HG03064 (cell line): ENCODE measurements at regions not wholly inside any gene's neighbourhood (a gene's known extent, or its start where the extent isn't known, plus 50 kb on each side); places are given as distances from the start of the nearest gene placed in this dataset.
"Not testable (repeated sequence)": the region's sequence is repeated elsewhere in the genome, so short reads cannot be mapped to it uniquely, and the experiment has no call there.

ENCODE experiments used
- ATAC-seq: cut with Tn5 transposase; IDR thresholded peaks from one replicate; pipeline ENCODE4 v1.9.1; 2021; ENCODE audit warnings: low read depth; ENCODE audit not compliant: unreplicated experiment

GRCh38 chr2:45123065-45123464, 113.8 kb upstream of the SIX2 start:
- no peak for ATAC-seq

GRCh38 chr2:45121236-45121927, 112.1 kb upstream of the SIX2 start:
- ATAC-seq = no peak

DNA sequence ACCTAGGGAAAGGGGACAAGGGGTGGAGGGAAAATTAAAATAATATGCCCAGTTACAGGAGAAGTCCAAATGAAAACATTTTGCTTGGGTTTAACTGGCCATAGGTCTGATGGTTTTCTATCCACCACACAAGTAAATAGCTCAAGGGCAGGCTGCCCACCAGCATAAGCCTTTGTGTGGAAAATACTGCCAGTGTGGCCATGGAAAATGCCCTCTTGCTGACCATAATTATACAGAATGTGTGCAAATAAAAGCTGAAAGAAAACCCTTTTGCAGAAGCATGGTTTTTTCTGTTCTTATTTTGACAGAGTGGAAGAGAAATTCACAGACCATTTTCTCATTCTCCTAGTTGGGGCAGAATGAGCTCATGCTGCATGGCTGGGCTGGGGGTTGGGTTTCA, 111.3 kb upstream of the SIX2 start:
- no peak for ATAC-seq

GRCh38 chr2:45119855-45120254, 110.6 kb upstream of the SIX2 start:
- no peak for ATAC-seq

DNA sequence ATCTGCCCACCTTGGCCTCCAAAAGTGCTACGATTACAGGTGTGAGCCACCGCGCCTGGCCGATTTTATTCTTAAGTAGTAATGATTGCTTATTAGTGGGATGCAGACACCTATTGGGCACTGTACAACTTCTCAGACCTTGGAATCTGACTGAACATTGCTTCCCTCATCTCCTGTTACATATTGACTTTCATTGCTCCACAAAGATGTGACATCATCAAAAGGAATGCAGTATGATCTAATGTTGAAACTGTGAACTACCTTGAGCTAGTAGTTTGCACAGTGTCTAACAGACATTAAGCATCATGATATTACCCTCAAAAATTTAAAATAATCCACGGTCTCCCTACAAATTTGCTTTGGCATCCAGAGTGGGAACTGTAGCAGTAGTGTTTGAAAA, 109.8 kb upstream of the SIX2 start:
- no peak for ATAC-seq

DNA sequence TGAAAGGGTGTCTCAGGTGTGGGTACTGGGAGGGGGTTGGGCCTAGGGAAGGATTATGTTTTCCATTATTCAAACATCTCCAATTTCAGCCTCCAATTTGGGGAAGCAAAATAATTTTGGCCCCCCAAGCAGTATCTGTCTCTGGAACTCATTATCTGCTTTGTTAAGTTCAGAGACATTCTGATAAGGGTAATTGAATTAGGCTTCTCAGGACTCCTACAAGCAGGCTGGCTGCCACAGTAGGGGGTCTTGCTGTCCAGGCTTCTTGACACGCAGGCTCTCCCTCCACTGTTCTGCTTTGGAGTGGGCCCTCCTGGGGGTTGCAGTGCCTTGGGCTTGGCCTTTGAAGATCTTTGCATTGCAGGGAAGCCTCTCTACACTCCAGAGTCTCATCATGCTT, 108.1 kb upstream of the SIX2 start:
- no peak for ATAC-seq

DNA sequence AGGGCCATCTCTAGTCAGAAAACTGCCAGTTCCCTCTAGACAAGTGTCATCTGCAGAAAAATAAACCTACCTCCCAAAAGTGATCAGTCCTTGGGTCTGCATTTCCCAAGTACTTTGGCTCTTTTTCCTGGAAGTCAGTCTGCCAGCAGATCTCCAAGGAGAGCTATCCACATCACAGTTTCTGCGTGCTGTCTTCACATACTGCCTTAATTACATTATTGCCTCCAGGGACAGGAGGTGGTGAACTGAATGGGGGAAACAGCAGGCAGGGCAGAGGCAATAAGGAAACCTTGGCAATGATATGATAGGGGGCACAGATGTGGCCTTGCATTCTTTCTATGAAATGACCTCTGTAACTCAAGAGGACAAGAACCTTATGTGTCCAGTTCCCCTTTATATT, 105.9 kb upstream of the SIX2 start:
- no peak for ATAC-seq

- no peak for ATAC-seq
These were observed 105.1 kb upstream of the SIX2 start for GRCh38 chr2:45114221-45114955.

DNA sequence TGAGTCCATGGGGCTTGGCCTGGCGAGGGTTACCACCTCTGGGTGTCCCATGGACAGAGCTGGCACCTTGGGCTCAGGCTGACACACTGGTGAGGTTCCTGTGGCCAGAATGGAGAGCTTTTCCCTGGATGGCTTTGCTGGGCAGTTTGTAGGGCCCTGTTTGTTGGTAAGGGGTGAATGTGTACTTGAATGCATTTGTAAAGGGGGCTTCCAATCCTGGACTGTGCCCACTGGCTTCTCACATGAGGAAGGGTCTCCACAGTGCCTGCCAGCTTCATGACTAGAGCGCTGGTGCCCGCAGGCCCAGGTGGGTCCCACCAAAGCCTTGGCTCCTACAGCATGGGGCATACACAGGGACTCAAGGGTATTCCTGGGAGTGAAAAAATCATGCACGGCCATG, 103.5 kb upstream of the SIX2 start:
- no peak for ATAC-seq

DNA sequence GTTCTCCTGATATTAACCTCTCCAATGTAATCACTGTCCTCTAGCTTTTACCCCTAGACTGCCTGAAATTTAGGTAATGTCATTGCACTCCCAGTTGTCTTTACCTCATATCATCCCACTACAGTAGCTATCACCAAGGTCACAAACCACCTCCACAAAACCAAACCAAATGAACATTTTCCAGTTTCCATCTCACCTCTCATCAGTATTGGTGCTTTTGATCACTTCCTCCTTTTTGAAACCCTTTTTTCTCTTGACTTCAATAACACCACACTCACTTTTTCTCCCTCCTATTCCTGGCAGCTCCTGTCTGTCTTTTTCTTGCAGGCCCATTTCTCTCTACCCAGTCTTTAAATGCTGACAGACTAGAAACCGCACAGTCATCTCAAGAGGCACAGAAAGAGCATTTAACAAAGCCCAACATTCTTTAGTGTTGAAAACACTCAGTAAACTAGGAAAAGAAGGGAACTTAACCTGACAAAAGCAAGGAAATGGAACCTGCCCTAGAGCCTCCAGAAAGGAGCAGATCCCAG, 95.9 kb upstream of the SIX2 start:
- ATAC-seq = no peak

DNA sequence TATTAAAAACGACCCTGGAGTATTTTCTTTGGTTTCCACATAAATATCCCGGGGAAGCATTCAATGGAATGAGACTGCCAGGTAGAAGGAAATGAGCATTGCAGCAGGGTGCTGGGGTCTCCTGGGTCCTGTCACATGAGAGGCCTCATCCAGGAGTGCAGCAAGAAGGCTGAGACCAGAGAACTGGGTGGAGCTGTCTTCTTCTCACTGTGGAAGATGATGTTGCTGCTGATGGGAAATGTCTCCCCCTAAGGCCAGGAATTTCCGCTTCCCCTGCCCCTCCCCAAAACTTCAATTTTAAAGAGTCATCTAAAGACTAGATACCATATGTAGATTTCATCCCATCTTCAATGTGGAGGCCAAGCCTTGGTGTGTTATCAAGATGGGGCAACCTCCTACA, 95.2 kb upstream of the SIX2 start:
- ATAC-seq = no peak

GRCh38 chr2:45103351-45104345, 94.4 kb upstream of the SIX2 start:
- ATAC-seq = no peak

- ATAC-seq = no peak
These were observed 93.4 kb upstream of the SIX2 start for GRCh38 chr2:45102579-45103117.

DNA sequence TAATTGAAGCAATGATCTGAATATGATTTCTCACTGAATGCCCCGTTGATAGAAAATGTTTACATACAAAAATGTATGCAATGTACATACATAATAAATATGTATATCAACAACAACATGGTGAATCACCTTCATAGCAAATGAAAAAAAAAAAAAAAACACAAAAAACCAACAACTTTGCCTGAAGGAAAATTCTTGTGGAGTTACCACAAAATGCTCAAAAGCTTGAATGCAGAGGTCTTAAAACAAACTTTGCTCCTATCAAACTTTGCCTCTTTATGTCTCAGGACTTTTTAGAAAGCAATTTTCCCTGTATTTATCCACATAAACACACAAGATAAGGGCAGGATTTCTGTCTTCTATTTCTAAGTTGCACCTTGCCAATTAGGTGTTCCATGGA, 92.9 kb upstream of the SIX2 start:
- ATAC-seq = no peak

DNA sequence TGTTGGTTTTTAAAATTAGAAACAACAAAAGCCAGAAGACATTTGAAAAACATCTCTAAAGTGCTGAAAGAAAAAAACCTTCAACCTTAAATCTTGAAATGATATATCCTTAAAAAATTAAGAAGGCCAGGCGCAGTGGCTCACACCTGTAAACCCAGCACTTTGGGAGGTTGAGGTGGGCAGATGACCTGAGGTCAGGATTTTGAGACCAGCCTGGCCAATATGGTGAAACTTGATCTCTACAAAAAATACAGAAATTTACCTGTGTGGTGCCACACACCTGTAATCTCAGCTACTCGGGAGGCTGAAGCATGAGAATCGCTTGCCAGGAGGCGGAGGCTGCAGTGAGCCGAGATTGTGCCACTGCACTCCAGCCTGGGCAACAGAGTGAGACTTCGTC, 87.7 kb upstream of the SIX2 start:
- ATAC-seq = no peak

- not testable (repeated sequence) for ATAC-seq
These were observed 86.8 kb upstream of the SIX2 start for GRCh38 chr2:45096038-45096437.

- ATAC-seq = no peak
These were observed 84.4 kb upstream of the SIX2 start for GRCh38 chr2:45093663-45094062.

DNA sequence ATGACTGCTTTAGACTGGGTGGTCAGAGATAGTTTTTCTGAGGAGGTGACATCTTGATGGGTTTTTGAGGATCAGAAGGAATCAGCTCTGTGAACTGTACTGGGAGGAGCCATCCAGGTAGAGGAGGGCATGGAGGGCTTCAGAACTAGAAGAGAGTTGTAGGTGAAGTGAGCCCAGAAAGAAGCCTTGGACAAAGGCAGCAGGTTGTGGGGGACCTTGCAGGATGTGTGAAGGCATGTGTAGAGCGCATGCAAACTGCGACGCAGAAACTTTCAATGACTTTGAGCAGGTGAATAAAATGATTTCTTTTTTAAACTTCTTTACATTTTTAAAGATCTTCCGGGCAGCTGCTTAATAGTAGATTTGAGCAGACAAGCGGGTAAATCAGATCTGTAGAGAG, 83.9 kb upstream of the SIX2 start:
- ATAC-seq = no peak

DNA sequence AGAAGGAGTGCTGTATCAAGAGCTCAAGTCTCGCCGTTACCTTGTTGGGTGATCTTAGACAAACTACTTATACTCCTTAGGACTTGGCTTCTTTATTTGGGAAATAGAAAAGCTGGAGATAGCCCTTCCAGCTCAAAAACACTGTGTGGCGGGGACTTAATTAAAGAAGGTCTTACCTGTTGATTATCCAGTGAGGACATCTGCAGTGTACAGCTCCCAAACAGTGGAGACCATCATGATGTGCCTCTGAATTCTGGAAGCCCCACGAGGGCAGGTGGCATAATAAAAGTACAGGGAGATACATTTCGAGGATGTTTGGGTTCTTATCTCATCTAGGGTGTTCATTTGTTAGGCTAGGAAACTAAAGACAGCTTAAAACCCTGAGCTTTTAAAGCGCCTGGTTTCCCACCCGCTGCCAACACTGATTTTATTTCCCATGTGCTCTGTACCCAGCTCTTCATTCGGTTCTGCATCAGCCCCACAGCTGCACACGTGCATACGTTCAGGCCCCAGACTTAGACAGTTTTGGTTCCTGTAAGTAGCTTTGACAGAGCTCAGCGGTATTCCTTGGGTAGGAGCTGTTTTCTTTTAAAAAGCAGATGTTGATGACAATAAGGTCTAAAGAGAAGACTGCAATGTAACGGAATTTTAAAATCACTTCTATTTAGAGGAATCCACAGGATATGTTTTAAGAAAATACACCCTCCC, 80.5 kb upstream of the SIX2 start:
- no peak for ATAC-seq

GRCh38 chr2:45085487-45085886, 76.2 kb upstream of the SIX2 start:
- ATAC-seq = no peak
